ENCODE measurements at regions not wholly inside any gene's neighbourhood (a gene's known extent, or its start where the extent isn't known, plus 50 kb on each side); places are given as distances from the start of the nearest gene placed in this dataset.
"Not testable (repeated sequence)": the region's sequence is repeated elsewhere in the genome, so short reads cannot be mapped to it uniquely, and the experiment has no call there.

- no peak for TF ChIP-seq CTCF (IDR thresholded peaks at IDR 0.05; ENCODE audit: insufficient read depth, low read length, poor library complexity, severe bottlenecking)
- H3K27me3 ChIP-seq (ENCODE audit: control insufficient read depth, insufficient read depth, low read length): no peaks in the 10 kb centered on the region
- H3K36me3 ChIP-seq (ENCODE audit: control insufficient read depth, insufficient read depth, low read length): no peaks in the 10 kb centered on the region
- no peak for DNase-seq (ENCODE audit: low read depth)
- no peak overlapping the region for H3K4me3 ChIP-seq (ENCODE audit: low read depth, low read length)
Measured at GRCh38 chr11:49851511-49851910, 100.7 kb upstream of the OR4C13 start.

GRCh38 chr11:49851971-49852389 lies 100.2 kb upstream of the OR4C13 start:
- no peak for DNase-seq (ENCODE audit: low read depth)
- no peak for TF ChIP-seq CTCF (IDR thresholded peaks at IDR 0.05; ENCODE audit: insufficient read depth, low read length, poor library complexity, severe bottlenecking)
- Histone ChIP-seq H3K36me3 (ENCODE audit: control insufficient read depth, insufficient read depth, low read length) (no peaks in the 10 kb centered on the region), H3K4me3 (ENCODE audit: low read depth, low read length) (no peak overlapping the region), H3K27me3 (ENCODE audit: control insufficient read depth, insufficient read depth, low read length) (no peaks in the 10 kb centered on the region)

GRCh38 chr11:49888875-49889274 lies 63.3 kb upstream of the OR4C13 start:
- not testable (repeated sequence) for H3K36me3 ChIP-seq (ENCODE audit: control insufficient read depth, insufficient read depth, low read length); H3K4me3 ChIP-seq (ENCODE audit: low read depth, low read length); DNase-seq (ENCODE audit: low read depth); H3K27me3 ChIP-seq (ENCODE audit: control insufficient read depth, insufficient read depth, low read length)

- not testable (repeated sequence) for H3K4me3 ChIP-seq (ENCODE audit: low read depth, low read length); DNase-seq (ENCODE audit: low read depth); H3K27me3 ChIP-seq (ENCODE audit: control insufficient read depth, insufficient read depth, low read length); H3K36me3 ChIP-seq (ENCODE audit: control insufficient read depth, insufficient read depth, low read length)
Measured at GRCh38 chr11:49891910-49892671, 60.1 kb upstream of the OR4C13 start.

- DNase-seq (ENCODE audit: low read depth); H3K27me3 ChIP-seq (ENCODE audit: control insufficient read depth, insufficient read depth, low read length); H3K4me3 ChIP-seq (ENCODE audit: low read depth, low read length); H3K36me3 ChIP-seq (ENCODE audit: control insufficient read depth, insufficient read depth, low read length): not testable (repeated sequence)
Measured at GRCh38 chr11:49893442-49893841, 58.7 kb upstream of the OR4C13 start.

Measured in kidney epithelial cell (primary cell).